Osteocyte (in vitro differentiated cells): ENCODE measurements at regions not wholly inside any gene's neighbourhood (a gene's known extent, or its start where the extent isn't known, plus 50 kb on each side); places are given as distances from the start of the nearest gene placed in this dataset.

Experiments used
- DNase-seq: peaks from one replicate; pipeline ENCODE4 v3.0.0; 2021; ENCODE audit warnings: mixed read lengths; ENCODE audit not compliant: unreplicated experiment; ENCODE audit errors: extremely low spot score
- H3K27ac Mint-ChIP-seq: one replicate; pipeline ENCODE4 v1.8.0; 2021; ENCODE audit warnings: mild to moderate bottlenecking, mixed read lengths; ENCODE audit not compliant: unreplicated experiment
- H3K27me3 Mint-ChIP-seq: one replicate; pipeline ENCODE4 v1.8.0; 2021; ENCODE audit warnings: mixed read lengths; ENCODE audit not compliant: unreplicated experiment
- H3K36me3 Mint-ChIP-seq: one replicate; pipeline ENCODE4 v1.8.0; 2021; ENCODE audit warnings: mixed read lengths; ENCODE audit not compliant: unreplicated experiment
- H3K4me1 Mint-ChIP-seq: one replicate; pipeline ENCODE4 v1.8.0; 2021; ENCODE audit warnings: mixed read lengths; ENCODE audit not compliant: unreplicated experiment
- H3K4me3 Mint-ChIP-seq: one replicate; pipeline ENCODE4 v1.8.0; 2021; ENCODE audit warnings: mild to moderate bottlenecking, moderate library complexity, mixed read lengths; ENCODE audit not compliant: unreplicated experiment
- H3K9me3 Mint-ChIP-seq: one replicate; pipeline ENCODE4 v1.8.0; 2021; ENCODE audit warnings: mixed read lengths; ENCODE audit not compliant: unreplicated experiment
- CTCF ChIP-seq: fragments of 200-600 bp; sonication (generic); IDR thresholded peaks from 2 replicates; pipeline ENCODE4 v1.5.0; 2021; ENCODE audit warnings: antibody characterized with exemption, mild to moderate bottlenecking, moderate library complexity

- no peak overlapping the region for H3K27ac Mint-ChIP-seq
- no peaks in the 10 kb centered on the region for H3K9me3 Mint-ChIP-seq
- no peaks in the 10 kb centered on the region for H3K36me3 Mint-ChIP-seq
- no peaks in the 10 kb centered on the region for H3K4me1 Mint-ChIP-seq
- TF ChIP-seq CTCF, result no peak
- no peak overlapping the region for H3K4me3 Mint-ChIP-seq
- no peak for DNase-seq
- H3K27me3 Mint-ChIP-seq, result no peaks in the 10 kb centered on the region
These were observed 141.2 kb upstream of the RNF32 start for GRCh38 chr7:156499247-156499881.

GRCh38 chr7:156497776-156498509 lies 142.6 kb upstream of the RNF32 start:
- TF ChIP-seq CTCF, result no peak
- no peaks in the 10 kb centered on the region for H3K9me3 Mint-ChIP-seq
- no peaks in the 10 kb centered on the region for H3K36me3 Mint-ChIP-seq
- no peak overlapping the region for H3K27ac Mint-ChIP-seq
- DNase-seq, result no peak
- H3K4me3 Mint-ChIP-seq, result no peak overlapping the region
- no peaks in the 10 kb centered on the region for H3K27me3 Mint-ChIP-seq
- H3K4me1 Mint-ChIP-seq, result no peaks in the 10 kb centered on the region

- no peaks in the 10 kb centered on the region for H3K27me3 Mint-ChIP-seq
- no peaks in the 10 kb centered on the region for H3K36me3 Mint-ChIP-seq
- H3K9me3 Mint-ChIP-seq, result no peaks in the 10 kb centered on the region
- no peak for DNase-seq
- no peak overlapping the region for H3K27ac Mint-ChIP-seq
- H3K4me1 Mint-ChIP-seq, result no peaks in the 10 kb centered on the region
- H3K4me3 Mint-ChIP-seq, result no peak overlapping the region
- no peak for TF ChIP-seq CTCF
These were observed 143.7 kb upstream of the RNF32 start for GRCh38 chr7:156496865-156497264.

- no peak for TF ChIP-seq CTCF
- Mint-ChIP-seq H3K4me1 (no peaks in the 10 kb centered on the region), H3K27ac (no peak overlapping the region), H3K27me3 (no peaks in the 10 kb centered on the region), H3K36me3 (no peaks in the 10 kb centered on the region), H3K4me3 (no peak overlapping the region), H3K9me3 (no peaks in the 10 kb centered on the region)
- DNase-seq, result no peak
These were observed 144.2 kb upstream of the RNF32 start for GRCh38 chr7:156496363-156496769.

GRCh38 chr7:156494960-156495359 lies 145.6 kb upstream of the RNF32 start:
- DNase-seq, result no peak
- Mint-ChIP-seq H3K4me3 (no peak overlapping the region), H3K27me3 (no peaks in the 10 kb centered on the region), H3K27ac (no peak overlapping the region), H3K9me3 (no peaks in the 10 kb centered on the region), H3K36me3 (no peaks in the 10 kb centered on the region), H3K4me1 (no peaks in the 10 kb centered on the region)
- TF ChIP-seq CTCF, result no peak
